OCI-LY3 (cell line): ENCODE measurements at regions not wholly inside any gene's neighbourhood (a gene's known extent, or its start where the extent isn't known, plus 50 kb on each side); places are given as distances from the start of the nearest gene placed in this dataset.

Source experiments
- H2AFZ ChIP-seq: fragments of 200-600, 300-600 bp; shearing (Covaris generic); 2 replicates; pipeline ENCODE4 v1.6.0; 2014; ENCODE audit warnings: antibody characterized with exemption, low read depth, low read length
- H3K27ac ChIP-seq: fragments of 200-600, 300-600 bp; sonication (generic); 2 replicates; pipeline ENCODE4 v1.5.1; 2014; ENCODE audit warnings: mild to moderate bottlenecking, low read length, moderate library complexity, mixed read lengths
- H3K27me3 ChIP-seq: fragments of 200-600, 300-600 bp; sonication (generic); 2 replicates; pipeline ENCODE4 v1.6.1; 2014; ENCODE audit warnings: low read depth, low read length, mixed read lengths
- H3K36me3 ChIP-seq: fragments of 200-600, 300-600 bp; sonication (generic); replicated peaks from 2 replicates; pipeline ENCODE3; 2014; ENCODE audit warnings: low read depth, low read length, mixed read lengths
- H3K4me1 ChIP-seq: fragments of 300-600, 200-600 bp; sonication (generic); 2 replicates; pipeline ENCODE4 v1.6.1; 2014; ENCODE audit warnings: low read length, mixed read lengths
- H3K4me2 ChIP-seq: fragments of 200-600, 300-600 bp; sonication (generic); 2 replicates; pipeline ENCODE4 v1.6.1; 2014; ENCODE audit warnings: low read length, mixed read lengths
- H3K4me3 ChIP-seq: fragments of 300-600, 200-600 bp; sonication (generic); 2 replicates; pipeline ENCODE4 v1.5.1; 2014; ENCODE audit warnings: antibody characterized with exemption, mild to moderate bottlenecking, low read length, moderate library complexity
- H3K79me2 ChIP-seq: fragments of 300-600, 200-600 bp; shearing (Covaris generic); 2 replicates; pipeline ENCODE4 v1.6.1; 2014; ENCODE audit warnings: mild to moderate bottlenecking, low read length, mixed read lengths
- H3K9ac ChIP-seq: fragments of 300-600, 200-600 bp; shearing (Covaris generic); 2 replicates; pipeline ENCODE4 v1.6.0; 2014; ENCODE audit warnings: mild to moderate bottlenecking, low read length, moderate library complexity
- H3K9me3 ChIP-seq: fragments of 200-600, 300-600 bp; shearing (Covaris generic); 2 replicates; pipeline ENCODE4 v1.6.1; 2014; ENCODE audit warnings: low read length, mixed read lengths; ENCODE audit not compliant: insufficient read depth
- H4K20me1 ChIP-seq: fragments of 200-600, 300-600 bp; sonication (generic); 2 replicates; pipeline ENCODE4 v1.6.1; 2016; ENCODE audit warnings: low read length, mixed read lengths; ENCODE audit not compliant: insufficient read depth
- EZH2phosphoT487 ChIP-seq: fragments of 200-600 bp; shearing (Covaris generic); IDR thresholded peaks from 2 replicates; pipeline ENCODE4 v1.6.1; 2018; ENCODE audit warnings: antibody characterized with exemption, mixed run types, low read depth
- TF ChIP-seq, protein P1 (sequence below): fragments of 200-600, 300-600 bp; sonication (generic); IDR thresholded peaks from 2 replicates; pipeline ENCODE4 v1.5.1; 2014; ENCODE audit warnings: antibody characterized with exemption, low read length, low read depth

DNA sequence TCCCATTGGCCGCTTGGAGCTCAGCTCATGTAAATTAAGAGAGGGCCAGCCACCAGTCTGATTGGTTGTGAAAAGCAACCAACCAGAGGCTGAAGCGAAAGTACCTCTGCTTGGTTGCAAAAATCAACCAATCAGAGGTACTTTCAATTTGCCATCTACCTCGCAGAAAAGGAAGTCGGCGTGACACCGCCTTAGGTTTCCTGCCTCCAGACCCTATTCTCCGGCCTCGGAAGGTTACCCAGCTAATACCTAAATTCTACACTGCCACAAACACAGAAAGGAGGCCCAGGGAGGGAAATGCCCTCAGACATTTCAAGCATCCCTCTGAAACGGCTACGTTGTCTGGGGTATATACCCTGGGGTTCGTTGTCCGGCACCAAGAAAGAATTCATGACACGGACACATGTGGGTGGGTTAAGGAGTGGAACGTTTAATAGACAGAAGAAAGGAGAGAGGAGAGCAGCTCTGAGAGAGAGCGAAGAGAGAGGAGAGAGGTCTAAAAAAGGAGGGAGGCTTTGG, 481.3 kb downstream of the TMEM114 start:
- TF ChIP-seq, protein P1, sequence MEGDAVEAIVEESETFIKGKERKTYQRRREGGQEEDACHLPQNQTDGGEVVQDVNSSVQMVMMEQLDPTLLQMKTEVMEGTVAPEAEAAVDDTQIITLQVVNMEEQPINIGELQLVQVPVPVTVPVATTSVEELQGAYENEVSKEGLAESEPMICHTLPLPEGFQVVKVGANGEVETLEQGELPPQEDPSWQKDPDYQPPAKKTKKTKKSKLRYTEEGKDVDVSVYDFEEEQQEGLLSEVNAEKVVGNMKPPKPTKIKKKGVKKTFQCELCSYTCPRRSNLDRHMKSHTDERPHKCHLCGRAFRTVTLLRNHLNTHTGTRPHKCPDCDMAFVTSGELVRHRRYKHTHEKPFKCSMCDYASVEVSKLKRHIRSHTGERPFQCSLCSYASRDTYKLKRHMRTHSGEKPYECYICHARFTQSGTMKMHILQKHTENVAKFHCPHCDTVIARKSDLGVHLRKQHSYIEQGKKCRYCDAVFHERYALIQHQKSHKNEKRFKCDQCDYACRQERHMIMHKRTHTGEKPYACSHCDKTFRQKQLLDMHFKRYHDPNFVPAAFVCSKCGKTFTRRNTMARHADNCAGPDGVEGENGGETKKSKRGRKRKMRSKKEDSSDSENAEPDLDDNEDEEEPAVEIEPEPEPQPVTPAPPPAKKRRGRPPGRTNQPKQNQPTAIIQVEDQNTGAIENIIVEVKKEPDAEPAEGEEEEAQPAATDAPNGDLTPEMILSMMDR = no peak
- TF ChIP-seq EZH2phosphoT487 = no peak
- no peaks in the 10 kb centered on the region for H3K9me3 ChIP-seq
- no peaks in the 10 kb centered on the region for H3K27me3 ChIP-seq
- H4K20me1 ChIP-seq = no peaks in the 10 kb centered on the region
- H3K4me2 ChIP-seq = no peak overlapping the region
- H3K4me1 ChIP-seq = no peaks in the 10 kb centered on the region
- no peak overlapping the region for H3K9ac ChIP-seq
- H3K27ac ChIP-seq = no peak overlapping the region
- H3K79me2 ChIP-seq = no peaks in the 10 kb centered on the region
- no peaks in the 10 kb centered on the region for H3K36me3 ChIP-seq
- H3K4me3 ChIP-seq = no peak overlapping the region
- H2AFZ ChIP-seq = no peak overlapping the region

DNA sequence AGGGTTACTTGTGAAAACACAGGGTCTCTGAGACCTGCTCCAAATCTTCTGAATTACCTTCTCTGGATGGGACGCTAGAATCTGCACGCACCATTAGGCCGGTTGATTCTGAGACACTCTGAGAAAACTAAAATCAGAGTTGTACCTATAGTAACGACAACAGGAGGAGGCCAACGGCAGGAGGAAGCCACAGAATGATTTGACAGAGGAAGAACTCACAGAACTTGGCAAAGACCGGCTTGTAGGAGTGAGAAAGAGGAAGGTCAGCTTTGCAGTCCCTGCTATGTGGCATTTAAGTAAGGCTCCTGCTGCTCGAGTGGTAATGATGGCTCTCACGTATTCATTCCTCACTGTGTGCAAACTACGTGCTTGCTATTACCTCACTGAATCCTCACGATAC, 483.0 kb downstream of the TMEM114 start:
- Histone ChIP-seq H3K27me3 (no peaks in the 10 kb centered on the region), H2AFZ (no peak overlapping the region), H3K4me3 (no peak overlapping the region)

DNA sequence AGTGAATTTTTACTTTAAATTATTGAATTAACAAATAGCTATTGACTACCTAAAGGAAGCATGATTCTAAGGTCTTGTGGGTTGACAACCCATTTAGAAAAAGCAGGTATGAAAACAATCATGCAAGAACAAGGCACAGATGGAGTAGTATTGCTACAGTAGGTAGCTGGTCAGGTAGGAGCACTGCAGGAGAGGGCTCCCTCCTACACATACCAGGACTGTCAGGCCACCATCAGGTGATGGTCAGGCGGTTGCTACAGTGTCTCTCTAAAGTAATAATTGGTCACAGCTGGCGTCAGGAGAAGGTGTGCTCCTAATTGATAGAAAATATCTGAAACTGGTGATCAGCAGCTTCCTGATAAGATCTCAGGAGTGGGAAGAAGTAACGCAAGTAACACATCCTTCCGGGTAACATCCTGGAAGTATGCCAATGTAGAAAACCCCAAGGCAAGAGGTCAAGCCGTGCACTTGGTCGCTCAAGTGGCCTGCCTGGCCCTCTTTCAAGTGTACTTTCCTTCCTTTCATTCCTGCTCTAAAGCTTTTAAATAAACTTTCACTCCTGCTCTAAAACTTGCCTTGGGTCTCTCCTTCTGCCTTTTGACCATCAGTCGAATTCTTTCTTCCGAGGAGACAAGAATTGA, 486.5 kb downstream of the TMEM114 start:
- TF ChIP-seq EZH2phosphoT487 = no peak
- TF ChIP-seq, protein P1 = no peak
- Histone ChIP-seq H4K20me1 (no peaks in the 10 kb centered on the region), H3K79me2 (no peaks in the 10 kb centered on the region), H3K4me1 (no peaks in the 10 kb centered on the region), H3K4me3 (no peak overlapping the region), H2AFZ (no peak overlapping the region), H3K9ac (no peak overlapping the region), H3K4me2 (no peak overlapping the region), H3K36me3 (no peaks in the 10 kb centered on the region), H3K9me3 (no peaks in the 10 kb centered on the region), H3K27ac (no peak overlapping the region), H3K27me3 (no peaks in the 10 kb centered on the region)

More for the DNA sequence above, 483.0 kb downstream of the TMEM114 start:
- Histone ChIP-seq H4K20me1 (no peaks in the 10 kb centered on the region), H3K9ac (no peak overlapping the region), H3K4me2 (no peak overlapping the region), H3K4me1 (no peaks in the 10 kb centered on the region), H3K9me3 (no peaks in the 10 kb centered on the region), H3K36me3 (no peaks in the 10 kb centered on the region), H3K27ac (no peak overlapping the region), H3K79me2 (no peaks in the 10 kb centered on the region)
- TF ChIP-seq EZH2phosphoT487 = no peak
- TF ChIP-seq, protein P1 = no peak

DNA sequence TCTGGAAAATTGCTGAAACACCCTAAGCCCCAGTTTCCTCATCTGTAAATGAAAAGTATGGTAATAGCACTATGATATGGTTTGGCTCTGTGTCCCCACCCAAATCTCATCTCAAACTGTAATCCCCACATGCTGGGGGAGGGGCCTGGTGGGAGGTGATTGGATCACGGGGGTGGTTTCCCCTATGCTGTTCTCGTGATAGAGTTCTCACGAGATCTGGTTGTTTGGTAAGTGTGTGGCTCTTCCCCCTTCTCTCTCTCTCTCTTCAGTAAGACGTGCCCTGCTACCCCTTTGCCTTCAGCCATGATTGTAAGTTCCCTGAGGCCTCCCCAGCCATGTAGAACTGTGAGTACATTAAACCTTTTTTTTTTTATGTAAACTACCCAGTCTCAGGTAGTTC, 490.7 kb downstream of the TMEM114 start:
- H3K27me3 ChIP-seq = no peaks in the 10 kb centered on the region
- H4K20me1 ChIP-seq = no peaks in the 10 kb centered on the region
- no peak overlapping the region for H3K27ac ChIP-seq
- H3K4me2 ChIP-seq = no peak overlapping the region
- no peaks in the 10 kb centered on the region for H3K79me2 ChIP-seq
- H3K4me1 ChIP-seq = no peaks in the 10 kb centered on the region
- TF ChIP-seq EZH2phosphoT487 = no peak
- H2AFZ ChIP-seq = no peak overlapping the region
- no peak overlapping the region for H3K9ac ChIP-seq
- no peak overlapping the region for H3K4me3 ChIP-seq
- no peaks in the 10 kb centered on the region for H3K9me3 ChIP-seq
- no peaks in the 10 kb centered on the region for H3K36me3 ChIP-seq
